ENCODE measurements at regions not wholly inside any gene's neighbourhood (a gene's known extent, or its start where the extent isn't known, plus 50 kb on each side); places are given as distances from the start of the nearest gene placed in this dataset.
A peak's percentile ranks its signal among the peaks of the same experiment; 100 is the strongest.

- Histone ChIP-seq H3K4me3 (ENCODE audit: insufficient read depth, low read depth, low read length) (no peak overlapping the region), H3K9ac (ENCODE audit: low read length) (no peak overlapping the region), H3K27ac (ENCODE audit: low read depth, low read length) (no peak overlapping the region), H3K36me3 (ENCODE audit: insufficient read depth, low read length) (no peaks in the 10 kb centered on the region), H2AFZ (ENCODE audit: low read depth, low read length) (no peak overlapping the region), H3K79me2 (ENCODE audit: insufficient read depth, low read length) (no peaks in the 10 kb centered on the region), H3K4me2 (ENCODE audit: low read length) (no peak overlapping the region), H3K4me1 (ENCODE audit: insufficient read depth, low read length) (no peaks in the 10 kb centered on the region), H4K20me1 (ENCODE audit: insufficient read depth, low read length) (no peaks in the 10 kb centered on the region), H3K27me3 (ENCODE audit: insufficient read depth, low read length) (no peaks in the 10 kb centered on the region), H3K9me3 (ENCODE audit: insufficient read depth, low read depth, low read length) (no peaks in the 10 kb centered on the region)
- no peak for FAIRE-seq
- DNase-seq (ENCODE audit: low read depth): peak; percentile 25
- H3K36me3 Mint-ChIP-seq (ENCODE audit: low read depth, unreplicated experiment): peaks cover 2% of the 10 kb centered on the region
- no peak overlapping the region for H3K4me3 Mint-ChIP-seq (ENCODE audit: unreplicated experiment)
- peaks cover 5% of the 10 kb centered on the region for H3K4me1 Mint-ChIP-seq (ENCODE audit: low read depth, unreplicated experiment)
- H3K9me3 Mint-ChIP-seq (ENCODE audit: unreplicated experiment): peaks cover 3% of the 10 kb centered on the region
- peak overlapping the region; percentile 47 for H3K27ac Mint-ChIP-seq (ENCODE audit: unreplicated experiment)
- H3K27me3 Mint-ChIP-seq (ENCODE audit: low read depth, unreplicated experiment): peaks cover 3% of the 10 kb centered on the region
- TF ChIP-seq CTCF (IDR thresholded peaks at IDR 0.05; ENCODE audit: insufficient read depth, low read depth, low read length) (no peak), EZH2 (IDR thresholded peaks at IDR 0.05; ENCODE audit: insufficient read depth, low read length) (no peak)
Observed at GRCh38 chr11:104581246-104581980, 316.8 kb downstream of the CASP12 start.

GRCh38 chr11:104573441-104573990 lies 324.7 kb downstream of the CASP12 start:
- FAIRE-seq: no peak
- no peaks in the 10 kb centered on the region for H3K27me3 ChIP-seq (ENCODE audit: insufficient read depth, low read length)
- no peaks in the 10 kb centered on the region for H3K36me3 ChIP-seq (ENCODE audit: insufficient read depth, low read length)
- H3K9me3 ChIP-seq (ENCODE audit: insufficient read depth, low read depth, low read length): no peaks in the 10 kb centered on the region
- no peak overlapping the region for H3K27ac ChIP-seq (ENCODE audit: low read depth, low read length)
- H3K4me3 Mint-ChIP-seq (ENCODE audit: unreplicated experiment): no peak overlapping the region
- H3K9me3 Mint-ChIP-seq (ENCODE audit: unreplicated experiment): peaks cover 3% of the 10 kb centered on the region
- peaks cover 18% of the 10 kb centered on the region for H3K4me1 Mint-ChIP-seq (ENCODE audit: low read depth, unreplicated experiment)
- peaks cover 3% of the 10 kb centered on the region for H3K36me3 Mint-ChIP-seq (ENCODE audit: low read depth, unreplicated experiment)
- H3K4me1 ChIP-seq (ENCODE audit: insufficient read depth, low read length): peaks cover 3% of the 10 kb centered on the region
- no peak overlapping the region for H3K9ac ChIP-seq (ENCODE audit: low read length)
- no peaks in the 10 kb centered on the region for H4K20me1 ChIP-seq (ENCODE audit: insufficient read depth, low read length)
- no peaks in the 10 kb centered on the region for H3K79me2 ChIP-seq (ENCODE audit: insufficient read depth, low read length)
- no peak overlapping the region for H2AFZ ChIP-seq (ENCODE audit: low read depth, low read length)
- H3K4me3 ChIP-seq (ENCODE audit: insufficient read depth, low read depth, low read length): no peak overlapping the region
- H3K4me2 ChIP-seq (ENCODE audit: low read length): no peak overlapping the region
- TF ChIP-seq EZH2 (IDR thresholded peaks at IDR 0.05; ENCODE audit: insufficient read depth, low read length) (no peak), CTCF (IDR thresholded peaks at IDR 0.05; ENCODE audit: insufficient read depth, low read depth, low read length) (no peak)
- H3K27me3 Mint-ChIP-seq (ENCODE audit: low read depth, unreplicated experiment): no peaks in the 10 kb centered on the region
- peak; percentile 36 for DNase-seq (ENCODE audit: low read depth)
- peak overlapping the region; percentile 41 for H3K27ac Mint-ChIP-seq (ENCODE audit: unreplicated experiment)

- Histone ChIP-seq H3K36me3 (ENCODE audit: insufficient read depth, low read length) (no peaks in the 10 kb centered on the region), H4K20me1 (ENCODE audit: insufficient read depth, low read length) (no peaks in the 10 kb centered on the region), H3K9me3 (ENCODE audit: insufficient read depth, low read depth, low read length) (no peaks in the 10 kb centered on the region), H3K4me3 (ENCODE audit: insufficient read depth, low read depth, low read length) (no peak overlapping the region), H3K27me3 (ENCODE audit: insufficient read depth, low read length) (no peaks in the 10 kb centered on the region), H3K27ac (ENCODE audit: low read depth, low read length) (no peak overlapping the region), H2AFZ (ENCODE audit: low read depth, low read length) (no peak overlapping the region), H3K79me2 (ENCODE audit: insufficient read depth, low read length) (no peaks in the 10 kb centered on the region), H3K9ac (ENCODE audit: low read length) (no peak overlapping the region), H3K4me2 (ENCODE audit: low read length) (no peak overlapping the region), H3K4me1 (ENCODE audit: insufficient read depth, low read length) (peaks cover 3% of the 10 kb centered on the region)
- Mint-ChIP-seq H3K4me1 (ENCODE audit: low read depth, unreplicated experiment) (peaks cover 18% of the 10 kb centered on the region), H3K4me3 (ENCODE audit: unreplicated experiment) (no peak overlapping the region), H3K9me3 (ENCODE audit: unreplicated experiment) (peaks cover 3% of the 10 kb centered on the region), H3K27ac (ENCODE audit: unreplicated experiment) (no peak overlapping the region), H3K36me3 (ENCODE audit: low read depth, unreplicated experiment) (peaks cover 3% of the 10 kb centered on the region), H3K27me3 (ENCODE audit: low read depth, unreplicated experiment) (no peaks in the 10 kb centered on the region)
- TF ChIP-seq CTCF (IDR thresholded peaks at IDR 0.05; ENCODE audit: insufficient read depth, low read depth, low read length) (no peak), EZH2 (IDR thresholded peaks at IDR 0.05; ENCODE audit: insufficient read depth, low read length) (no peak)
- DNase-seq (ENCODE audit: low read depth) (peak; percentile 16), FAIRE-seq (no peak)
Observed at GRCh38 chr11:104572279-104572678, 326.0 kb downstream of the CASP12 start.
